22Rv1 (cell line): ENCODE measurements at regions not wholly inside any gene's neighbourhood (a gene's known extent, or its start where the extent isn't known, plus 50 kb on each side); places are given as distances from the start of the nearest gene placed in this dataset.

ENCODE experiments used
- CTCF ChIP-seq: fragments of 450-650 bp; IDR thresholded peaks from 2 replicates; pipeline ENCODE4 v1.5.1; 2017; ENCODE audit warnings: mild to moderate bottlenecking
- ZFX ChIP-seq: fragments of 450-650 bp; IDR thresholded peaks from 2 replicates; pipeline ENCODE4 v1.6.1; 2017; ENCODE audit warnings: antibody characterized with exemption, borderline replicate concordance

- no peak for TF ChIP-seq CTCF
- TF ChIP-seq ZFX = no peak
Measured at GRCh38 chr6:163893609-163894189, 479.2 kb downstream of the QKI start.
